ENCODE measurements at regions not wholly inside any gene's neighbourhood (a gene's known extent, or its start where the extent isn't known, plus 50 kb on each side); places are given as distances from the start of the nearest gene placed in this dataset.

- Histone ChIP-seq H3K4me1 (peaks cover 9% of the 10 kb centered on the region), H3K27ac (no peak overlapping the region), H3K9me3 (no peaks in the 10 kb centered on the region), H3K27me3 (no peaks in the 10 kb centered on the region), H3K4me3 (no peak overlapping the region), H3K36me3 (ENCODE audit: low read depth, missing control alignments) (no peaks in the 10 kb centered on the region)
- intact Hi-C loops (cut with DNase I; ENCODE audit: low total_unique reads), result no loop called here
- TF ChIP-seq CTCF (IDR thresholded peaks at IDR 0.05) (no peak), POLR2A (IDR thresholded peaks at IDR 0.05) (no peak)
- WGBS, 2 donors, result 95 to 97% methylated on average over 8 of the region's 8 CpGs
- no peak for DNase-seq
Measured at GRCh38 chr3:193978030-193978429, 157.9 kb upstream of the HES1 start.

GRCh38 chr3:193978486-193978885 lies 157.5 kb upstream of the HES1 start:
- Histone ChIP-seq H3K4me1 (peaks cover 9% of the 10 kb centered on the region), H3K27me3 (no peaks in the 10 kb centered on the region), H3K4me3 (no peak overlapping the region), H3K9me3 (no peaks in the 10 kb centered on the region), H3K27ac (no peak overlapping the region), H3K36me3 (ENCODE audit: low read depth, missing control alignments) (no peaks in the 10 kb centered on the region)
- intact Hi-C loops (cut with DNase I; ENCODE audit: low total_unique reads), result no loop called here
- WGBS, 2 donors, result 68 to 74% methylated on average over 6 of the region's 6 CpGs
- TF ChIP-seq POLR2A (IDR thresholded peaks at IDR 0.05), result no peak
- no peak for TF ChIP-seq CTCF (IDR thresholded peaks at IDR 0.05)
- no peak for DNase-seq

GRCh38 chr3:193980326-193980725 lies 155.6 kb upstream of the HES1 start:
- intact Hi-C loops (cut with DNase I; ENCODE audit: low total_unique reads), result no loop called here
- no peak for TF ChIP-seq CTCF (IDR thresholded peaks at IDR 0.05)
- no peak for TF ChIP-seq POLR2A (IDR thresholded peaks at IDR 0.05)
- H3K4me1 ChIP-seq, result peaks cover 9% of the 10 kb centered on the region
- H3K9me3 ChIP-seq, result no peaks in the 10 kb centered on the region
- WGBS, 2 donors, result 54% methylated on average over 7 of the region's 7 CpGs
- no peak for DNase-seq
- no peak overlapping the region for H3K4me3 ChIP-seq
- H3K27me3 ChIP-seq, result no peaks in the 10 kb centered on the region
- no peaks in the 10 kb centered on the region for H3K36me3 ChIP-seq (ENCODE audit: low read depth, missing control alignments)
- H3K27ac ChIP-seq, result no peak overlapping the region

GRCh38 chr3:193980905-193981304 lies 155.0 kb upstream of the HES1 start:
- DNase-seq, result no peak
- Histone ChIP-seq H3K4me3 (no peak overlapping the region), H3K27ac (no peak overlapping the region), H3K36me3 (ENCODE audit: low read depth, missing control alignments) (no peaks in the 10 kb centered on the region), H3K27me3 (no peaks in the 10 kb centered on the region), H3K4me1 (peaks cover 9% of the 10 kb centered on the region), H3K9me3 (no peaks in the 10 kb centered on the region)
- intact Hi-C loops (cut with DNase I; ENCODE audit: low total_unique reads), result no loop called here
- 94 to 97% methylated on average over 3 of the region's 3 CpGs for WGBS, 2 donors
- TF ChIP-seq POLR2A (IDR thresholded peaks at IDR 0.05) (no peak), CTCF (IDR thresholded peaks at IDR 0.05) (no peak)

GRCh38 chr3:193981504-193981903 lies 154.4 kb upstream of the HES1 start:
- intact Hi-C loops (cut with DNase I; ENCODE audit: low total_unique reads), result no loop called here
- Histone ChIP-seq H3K27ac (no peak overlapping the region), H3K27me3 (no peaks in the 10 kb centered on the region), H3K4me1 (peaks cover 9% of the 10 kb centered on the region), H3K4me3 (no peak overlapping the region), H3K36me3 (ENCODE audit: low read depth, missing control alignments) (no peaks in the 10 kb centered on the region), H3K9me3 (no peaks in the 10 kb centered on the region)
- no peak for DNase-seq
- TF ChIP-seq POLR2A (IDR thresholded peaks at IDR 0.05) (no peak), CTCF (IDR thresholded peaks at IDR 0.05) (no peak)
- WGBS, 2 donors, result 66 to 78% methylated on average over 3 to 4 of the region's 4 CpGs
